H9 (cell line): ENCODE measurements at regions not wholly inside any gene's neighbourhood (a gene's known extent, or its start where the extent isn't known, plus 50 kb on each side); places are given as distances from the start of the nearest gene placed in this dataset.

Experiments
- DNase-seq: peaks from one replicate; pipeline ENCODE4 v3.0.0-alpha.2; 2017
- H2AFZ ChIP-seq: one replicate; pipeline ENCODE4 v1.6.1; 2013; ENCODE audit warnings: mild to moderate bottlenecking, low read length, control low read depth, moderate library complexity
- H2AK5ac ChIP-seq: 2 replicates; pipeline ENCODE4 v1.6.1; 2013; ENCODE audit warnings: low read length, control low read depth, mixed read lengths; ENCODE audit not compliant: insufficient read length
- H2BK120ac ChIP-seq: one replicate; pipeline ENCODE4 v1.6.1; 2013; ENCODE audit warnings: low read depth, mild to moderate bottlenecking, low read length, control low read depth, inconsistent platforms; ENCODE audit not compliant: poor library complexity, severe bottlenecking
- H2BK12ac ChIP-seq: 2 replicates; pipeline ENCODE4 v1.6.1; 2013; ENCODE audit warnings: low read length, control low read depth, mixed read lengths, low read depth; ENCODE audit not compliant: insufficient read length
- H2BK15ac ChIP-seq: 2 replicates; pipeline ENCODE4 v1.6.1; 2013; ENCODE audit warnings: low read depth, low read length, control low read depth
- H2BK20ac ChIP-seq: one replicate; pipeline ENCODE4 v1.6.1; 2013; ENCODE audit warnings: low read depth, mild to moderate bottlenecking, low read length, control low read depth, inconsistent platforms; ENCODE audit not compliant: poor library complexity, severe bottlenecking
- H2BK5ac ChIP-seq: 2 replicates; pipeline ENCODE4 v1.6.1; 2013; ENCODE audit warnings: low read length, control low read depth, mixed read lengths; ENCODE audit not compliant: insufficient read length
- H3K14ac ChIP-seq: 2 replicates; pipeline ENCODE4 v1.6.1; 2013; ENCODE audit warnings: low read length, control low read depth; ENCODE audit not compliant: insufficient read depth
- H3K18ac ChIP-seq: 2 replicates; pipeline ENCODE4 v1.6.1; 2013; ENCODE audit warnings: low read depth, mild to moderate bottlenecking, mixed read lengths, low read length, control low read depth; ENCODE audit not compliant: insufficient read length
- H3K23ac ChIP-seq: 2 replicates; pipeline ENCODE4 v1.6.1; 2013; ENCODE audit warnings: low read length, control low read depth, mixed read lengths, low read depth; ENCODE audit not compliant: insufficient read length
- H3K23me2 ChIP-seq: 2 replicates; pipeline ENCODE4 v1.6.1; 2013; ENCODE audit warnings: low read depth, mild to moderate bottlenecking, mixed read lengths, low read length, control low read depth; ENCODE audit not compliant: insufficient read length, poor library complexity, severe bottlenecking
- H3K27ac ChIP-seq: 2 replicates; pipeline ENCODE4 v1.5.1; 2013; ENCODE audit warnings: low read length, control low read depth, mixed read lengths, low read depth; ENCODE audit not compliant: insufficient read length
- H3K27me3 ChIP-seq: 2 replicates; pipeline ENCODE4 v1.6.1; 2013; ENCODE audit warnings: low read length, control low read depth, inconsistent platforms; ENCODE audit not compliant: insufficient read depth
- H3K4ac ChIP-seq: 2 replicates; pipeline ENCODE4 v1.6.1; 2013; ENCODE audit warnings: low read depth, mild to moderate bottlenecking, control low read depth, inconsistent platforms, low read length, moderate library complexity
- H3K4me1 ChIP-seq: 2 replicates; pipeline ENCODE4 v1.6.1; 2013; ENCODE audit warnings: low read length, control low read depth, inconsistent platforms; ENCODE audit not compliant: insufficient read depth
- H3K4me2 ChIP-seq: 2 replicates; pipeline ENCODE4 v1.6.1; 2013; ENCODE audit warnings: low read length, control low read depth, mixed read lengths; ENCODE audit not compliant: insufficient read length, insufficient read depth
- H3K56ac ChIP-seq: 2 replicates; pipeline ENCODE4 v1.6.1; 2013; ENCODE audit warnings: low read depth, mild to moderate bottlenecking, mixed read lengths, low read length, control low read depth; ENCODE audit not compliant: insufficient read length
- H3K79me1 ChIP-seq: 2 replicates; pipeline ENCODE4 v1.6.1; 2013; ENCODE audit warnings: low read depth, mild to moderate bottlenecking, moderate library complexity, low read length, control low read depth, inconsistent platforms; ENCODE audit not compliant: insufficient read depth, poor library complexity, severe bottlenecking
- H3K79me2 ChIP-seq: 2 replicates; pipeline ENCODE4 v1.6.1; 2013; ENCODE audit warnings: low read length, control low read depth, inconsistent platforms; ENCODE audit not compliant: insufficient read depth
- H3K9ac ChIP-seq: 2 replicates; pipeline ENCODE4 v1.6.1; 2013; ENCODE audit warnings: low read length, control low read depth, mixed read lengths; ENCODE audit not compliant: insufficient read length; ENCODE audit errors: extremely low read depth
- H3K9me3 ChIP-seq: one replicate; pipeline ENCODE4 v1.6.1; 2013; ENCODE audit warnings: low read depth, low read length, inconsistent platforms; ENCODE audit not compliant: control insufficient read depth
- H3T11ph ChIP-seq: one replicate; pipeline ENCODE4 v1.6.1; 2013; ENCODE audit warnings: mild to moderate bottlenecking, low read length, control low read depth, inconsistent platforms
- H4K20me1 ChIP-seq: one replicate; pipeline ENCODE4 v1.6.1; 2013; ENCODE audit not compliant: control insufficient read depth, insufficient read length, insufficient read depth
- H4K5ac ChIP-seq: 2 replicates; pipeline ENCODE4 v1.6.1; 2013; ENCODE audit warnings: low read depth, mild to moderate bottlenecking, mixed read lengths, low read length, control low read depth; ENCODE audit not compliant: insufficient read length
- H4K8ac ChIP-seq: replicated peaks from 2 replicates; pipeline ENCODE4 v1.6.1; 2013; ENCODE audit warnings: low read length, control low read depth, mixed read lengths, low read depth; ENCODE audit not compliant: insufficient read length
- H4K91ac ChIP-seq: 2 replicates; pipeline ENCODE4 v1.6.1; 2013; ENCODE audit warnings: low read depth, mild to moderate bottlenecking, moderate library complexity, mixed read lengths, low read length, control low read depth; ENCODE audit not compliant: insufficient read length
- H3K27ac Mint-ChIP-seq, 3 experiments: 2 replicates in 2 of 3; 3 replicates in 1 of 3; pipeline ENCODE4 v1.8.0; 2020 to 2021; ENCODE audit warnings: mixed read lengths in 3 of 3, mild to moderate bottlenecking in 1 of 3, moderate library complexity in 1 of 3
- H3K27me3 Mint-ChIP-seq: 2 replicates; pipeline ENCODE4 v1.8.0; 2021; ENCODE audit warnings: low read depth, mild to moderate bottlenecking, moderate library complexity, mixed read lengths
- H3K36me3 Mint-ChIP-seq, 3 experiments: 2 replicates in 2 of 3; 3 replicates in 1 of 3; pipeline ENCODE4 v1.8.0; 2020 to 2021; ENCODE audit warnings: low read depth in 3 of 3, mixed read lengths in 3 of 3; ENCODE audit not compliant: insufficient read depth in 1 of 3
- H3K4me1 Mint-ChIP-seq, 2 experiments: 2 replicates each; pipeline ENCODE4 v1.8.0; 2020; ENCODE audit warnings: mixed read lengths in 2 of 2
- H3K4me3 Mint-ChIP-seq, 2 experiments: 2 replicates in 1 of 2; 3 replicates in 1 of 2; pipeline ENCODE4 v1.8.0; 2020 to 2021; ENCODE audit warnings: mild to moderate bottlenecking in 2 of 2, mixed read lengths in 2 of 2, moderate library complexity in 1 of 2
- H3K9me3 Mint-ChIP-seq, 2 experiments: 2 replicates in 1 of 2; 3 replicates in 1 of 2; pipeline ENCODE4 v1.8.0; 2020; ENCODE audit warnings: mild to moderate bottlenecking in 2 of 2, mixed read lengths in 2 of 2, moderate library complexity in 1 of 2
- CTCF ChIP-seq: fragments of 200-600 bp; sonication (generic); conservative IDR thresholded peaks from 3 replicates; pipeline ENCODE4 v1.8.0; 2021; ENCODE audit warnings: antibody characterized with exemption, mild to moderate bottlenecking
- WGBS: extraction: QIAGEN DNeasy Blood & Tissue Kit; methylation state at CpG from one replicate; pipeline ENCODE4 v1.1.7; 2013; ENCODE audit warnings: missing lambda C conversion rate, low lambda C conversion rate, mixed read lengths; ENCODE audit not compliant: insufficient read length; ENCODE audit errors: extremely low coverage; 5-methylcytosine and 5-hydroxymethylcytosine counted together

GRCh38 chr17:34008125-34008524, 247.0 kb upstream of the CCL2 start:
- no peaks in the 10 kb centered on the region for H3K23me2 ChIP-seq
- H3K23ac ChIP-seq: no peak overlapping the region
- DNase-seq: no peak
- H3K9me3 Mint-ChIP-seq: no peaks in the 10 kb centered on the region
- H2BK20ac ChIP-seq: no peak overlapping the region
- H3K56ac ChIP-seq: no peak overlapping the region
- H2AFZ ChIP-seq: no peak overlapping the region
- H3K27ac ChIP-seq: no peak overlapping the region
- no peak overlapping the region for H3K27ac Mint-ChIP-seq
- no peak overlapping the region for H2BK5ac ChIP-seq
- no peak overlapping the region for H3T11ph ChIP-seq
- no peaks in the 10 kb centered on the region for H4K20me1 ChIP-seq
- H3K18ac ChIP-seq: no peak overlapping the region
- H3K4ac ChIP-seq: no peak overlapping the region
- peaks cover 4 to 11% of the 10 kb centered on the region in 2 experiments for H3K4me1 Mint-ChIP-seq
- no peaks in the 10 kb centered on the region for H3K79me2 ChIP-seq
- no peak overlapping the region for H2BK15ac ChIP-seq
- H2BK12ac ChIP-seq: no peak overlapping the region
- H3K27me3 ChIP-seq: no peaks in the 10 kb centered on the region
- TF ChIP-seq CTCF: no peak
- H3K4me3 Mint-ChIP-seq: no peak overlapping the region
- H3K27me3 Mint-ChIP-seq: no peaks in the 10 kb centered on the region
- WGBS: no CpG with 5 or more reads among the region's 1 CpG
- H2AK5ac ChIP-seq: no peak overlapping the region
- H3K4me2 ChIP-seq: no peak overlapping the region
- H3K9me3 ChIP-seq: no peaks in the 10 kb centered on the region
- H3K79me1 ChIP-seq: no peaks in the 10 kb centered on the region
- no peaks in the 10 kb centered on the region; the same call in 1 of the 2 replicates for H3K4me1 ChIP-seq
- H4K8ac ChIP-seq: no peak overlapping the region
- no peak overlapping the region for H3K9ac ChIP-seq
- no peak overlapping the region for H4K5ac ChIP-seq
- no peaks in the 10 kb centered on the region; a peak in 1 of 7 replicates for H3K36me3 Mint-ChIP-seq
- no peak overlapping the region for H4K91ac ChIP-seq
- H3K14ac ChIP-seq: no peak overlapping the region
- no peak overlapping the region for H2BK120ac ChIP-seq
